Keratinocyte (primary cell): ENCODE measurements at regions not wholly inside any gene's neighbourhood (a gene's known extent, or its start where the extent isn't known, plus 50 kb on each side); places are given as distances from the start of the nearest gene placed in this dataset.

Experiments
- DNase-seq: peaks from one replicate; pipeline ENCODE4 v3.0.0-alpha.2; 2011; ENCODE audit warnings: low read depth, missing footprints, low spot score
- FAIRE-seq: peaks from 2 replicates; lab custom pipeline; 2011; peaks lifted over from hg19 to GRCh38; lab: Jason Lieb, UNC
- H2AFZ ChIP-seq: 2 replicates; pipeline ENCODE4 v1.6.0; 2012; ENCODE audit warnings: low read length, control low read depth, inconsistent platforms; ENCODE audit not compliant: control insufficient read depth
- H3K27ac ChIP-seq: 2 replicates; pipeline ENCODE4 v1.5.1; 2011; ENCODE audit warnings: low read length; ENCODE audit not compliant: control insufficient read depth, insufficient read depth
- H3K27me3 ChIP-seq: 3 replicates; pipeline ENCODE4 v1.6.0; 2011; ENCODE audit warnings: low read length; ENCODE audit not compliant: control insufficient read depth, insufficient read depth; ENCODE audit errors: extremely low read depth
- H3K36me3 ChIP-seq, 2 experiments: 2 replicates in 1 of 2; 3 replicates in 1 of 2; pipeline ENCODE4 v1.5.1; 2011; ENCODE audit warnings: low read length in 2 of 2, mild to moderate bottlenecking in 1 of 2; ENCODE audit not compliant: control insufficient read depth in 2 of 2, insufficient read depth in 2 of 2; ENCODE audit errors: extremely low read depth in 1 of 2
- H3K4me1 ChIP-seq: 3 replicates; pipeline ENCODE4 v1.5.1; 2011; ENCODE audit warnings: low read length; ENCODE audit not compliant: control insufficient read depth, insufficient read depth; ENCODE audit errors: extremely low read depth
- H3K4me2 ChIP-seq: 3 replicates; pipeline ENCODE4 v1.6.0; 2011; ENCODE audit warnings: low read depth, low read length; ENCODE audit not compliant: control insufficient read depth, insufficient read depth; ENCODE audit errors: extremely low read depth
- H3K4me3 ChIP-seq, 3 experiments: fragments of 200-600 bp in 1 of 3; sonication (generic) in 1 of 3; 2 replicates in 2 of 3; 3 replicates in 1 of 3; pipeline ENCODE4 v1.5.1; 2011 to 2016; ENCODE audit warnings: low read length in 3 of 3, mild to moderate bottlenecking in 3 of 3, control low read depth in 2 of 3, inconsistent platforms in 1 of 3, low read depth in 1 of 3, mixed read lengths in 1 of 3, mixed run types in 1 of 3, moderate library complexity in 1 of 3; ENCODE audit not compliant: control insufficient read depth in 2 of 3, insufficient read depth in 2 of 3; ENCODE audit errors: extremely low read depth in 1 of 3
- H3K79me2 ChIP-seq: 2 replicates; pipeline ENCODE4 v1.6.0; 2012; ENCODE audit warnings: low read length; ENCODE audit not compliant: control insufficient read depth, insufficient read depth
- H3K9ac ChIP-seq: 3 replicates; pipeline ENCODE4 v1.6.0; 2011; ENCODE audit warnings: low read length; ENCODE audit not compliant: control insufficient read depth, insufficient read depth; ENCODE audit errors: extremely low read depth
- H3K9me1 ChIP-seq: 3 replicates; pipeline ENCODE4 v1.6.0; 2011; ENCODE audit warnings: low read length; ENCODE audit not compliant: control insufficient read depth, insufficient read depth; ENCODE audit errors: extremely low read depth
- H3K9me3 ChIP-seq: 2 replicates; pipeline ENCODE4 v1.5.1; 2012; ENCODE audit warnings: low read depth, low read length; ENCODE audit not compliant: control insufficient read depth
- H4K20me1 ChIP-seq: 3 replicates; pipeline ENCODE4 v1.6.0; 2011; ENCODE audit warnings: low read length; ENCODE audit not compliant: control insufficient read depth, insufficient read depth; ENCODE audit errors: extremely low read depth
- CTCF ChIP-seq, 3 experiments: IDR thresholded peaks in 1 of 3; conservative IDR thresholded peaks in 1 of 3; optimal IDR thresholded peaks in 1 of 3; 2 replicates in 2 of 3; 3 replicates in 1 of 3; pipeline versions ENCODE3 to v1.5.1; 2011; ENCODE audit warnings: low read length in 3 of 3, mild to moderate bottlenecking in 3 of 3, moderate library complexity in 2 of 3, control low read depth in 1 of 3, inconsistent platforms in 1 of 3; ENCODE audit not compliant: insufficient read depth in 2 of 3; ENCODE audit errors: extremely low read depth in 1 of 3
- EZH2 ChIP-seq: IDR thresholded peaks from one replicate; pipeline ENCODE4 v1.6.1; 2012; ENCODE audit warnings: inconsistent platforms, mild to moderate bottlenecking, low read length, moderate library complexity
- dilution Hi-C: fragments of 300-500 bp; cut with MboI; formaldehyde crosslinking; loops from one replicate; pipeline ENCODE4 v1.7.0; 2020; ENCODE audit warnings: low sequenced_read_pairs; ENCODE audit not compliant: extremely low pct_ligation_motif_present

DNA sequence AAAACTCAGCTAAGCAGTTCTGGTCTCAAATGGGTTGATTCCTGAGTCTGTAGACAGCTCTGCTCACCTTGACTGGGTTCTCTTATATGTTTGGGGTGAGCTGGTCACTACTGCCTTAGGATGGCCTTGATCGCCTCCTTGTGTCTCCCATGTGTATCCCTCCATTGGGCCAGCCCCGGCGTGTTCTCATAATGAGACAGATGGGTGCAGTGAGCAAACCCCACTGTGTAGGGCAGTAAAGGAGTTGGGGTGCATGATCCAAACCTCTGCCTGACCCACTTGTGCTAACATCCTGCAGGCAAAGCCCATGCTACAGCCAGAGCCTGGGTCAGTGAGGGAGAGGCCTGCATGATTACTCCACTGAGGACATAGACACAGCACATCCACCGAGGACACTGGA, 657.6 kb downstream of the BRD1 start:
- dilution Hi-C loops, result no loop called here
- Histone ChIP-seq H3K4me2 (no peak overlapping the region), H3K9me3 (peaks cover 17% of the 10 kb centered on the region), H3K27ac (no peak overlapping the region), H3K9me1 (no peaks in the 10 kb centered on the region), H3K79me2 (no peaks in the 10 kb centered on the region), H3K4me1 (no peaks in the 10 kb centered on the region), H3K36me3 (no peaks in the 10 kb centered on the region), H3K4me3 (no peak overlapping the region), H3K9ac (no peak overlapping the region), H4K20me1 (no peaks in the 10 kb centered on the region), H2AFZ (no peak overlapping the region), H3K27me3 (no peaks in the 10 kb centered on the region)
- DNase-seq, result no peak
- FAIRE-seq, result no peak
- no peak for TF ChIP-seq CTCF (optimal IDR thresholded peaks at IDR 0.05 in 1 of 3, IDR thresholded peaks at IDR 0.05 in 1 of 3, conservative IDR thresholded peaks at IDR 0.05 in 1 of 3; ENCODE audit: extremely low read depth in 1 of 3, insufficient read depth in 2 of 3, low read length in 3 of 3)
- no peak for TF ChIP-seq EZH2

GRCh38 chr22:49169074-49169744, 658.5 kb downstream of the BRD1 start:
- no peak overlapping the region for H3K4me3 ChIP-seq
- no peak overlapping the region for H3K4me2 ChIP-seq
- H4K20me1 ChIP-seq, result no peaks in the 10 kb centered on the region
- no peak overlapping the region for H3K27ac ChIP-seq
- no peaks in the 10 kb centered on the region for H3K9me1 ChIP-seq
- no peak overlapping the region for H3K9ac ChIP-seq
- H3K27me3 ChIP-seq, result no peaks in the 10 kb centered on the region
- DNase-seq (no peak), FAIRE-seq (no peak)
- no peaks in the 10 kb centered on the region for H3K79me2 ChIP-seq
- no peak overlapping the region for H2AFZ ChIP-seq
- no peaks in the 10 kb centered on the region for H3K36me3 ChIP-seq
- no peaks in the 10 kb centered on the region for H3K4me1 ChIP-seq
- TF ChIP-seq CTCF (optimal IDR thresholded peaks at IDR 0.05 in 1 of 3, IDR thresholded peaks at IDR 0.05 in 1 of 3, conservative IDR thresholded peaks at IDR 0.05 in 1 of 3; ENCODE audit: extremely low read depth in 1 of 3, insufficient read depth in 2 of 3, low read length in 3 of 3) (no peak), EZH2 (no peak)
- dilution Hi-C loops, result no loop called here
- H3K9me3 ChIP-seq, result peaks cover 17% of the 10 kb centered on the region
